SH-SY5Y (cell line): ENCODE measurements at regions not wholly inside any gene's neighbourhood (a gene's known extent, or its start where the extent isn't known, plus 50 kb on each side); places are given as distances from the start of the nearest gene placed in this dataset.

Experiments used
- GATA2 ChIP-seq: IDR thresholded peaks from 2 replicates; pipeline ENCODE4 v1.6.1; 2011; ENCODE audit warnings: mild to moderate bottlenecking, low read depth, low read length
- GATA3 ChIP-seq: IDR thresholded peaks from 2 replicates; pipeline ENCODE4 v1.6.1; 2011; ENCODE audit warnings: low read depth, mild to moderate bottlenecking, low read length, moderate library complexity

DNA sequence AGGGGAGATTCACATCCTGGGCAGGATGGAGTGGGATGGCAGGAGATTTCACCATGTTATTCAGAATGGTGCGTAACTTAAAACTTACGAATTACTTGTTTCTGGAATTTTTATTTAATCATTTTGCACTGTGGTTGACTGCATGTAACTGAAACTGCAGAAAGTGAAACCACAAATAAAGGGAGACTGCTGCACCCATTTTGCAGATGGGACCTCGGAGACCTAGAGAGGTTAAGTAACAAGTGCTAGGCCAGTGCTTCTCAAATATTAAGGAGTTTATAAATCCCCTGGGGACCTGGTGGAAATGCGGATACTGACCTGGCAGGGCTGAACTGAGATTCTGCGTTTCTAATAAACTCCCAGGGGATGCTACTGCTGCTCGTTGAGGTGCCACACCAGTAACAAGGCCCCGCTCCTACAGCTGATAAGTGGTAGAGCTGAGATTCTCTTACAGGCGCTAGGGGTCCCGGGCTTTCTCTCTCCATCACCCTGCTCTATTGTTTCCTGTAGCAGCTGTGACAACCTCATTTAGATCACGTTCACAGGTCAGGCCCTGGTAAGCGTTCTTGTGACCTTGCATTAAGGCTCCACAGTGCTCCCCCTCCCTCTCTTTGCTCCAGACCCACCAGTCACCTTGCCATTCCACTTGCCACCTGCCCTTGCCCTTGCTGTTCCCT lies 167.1 kb upstream of the CDH13 start:
- TF ChIP-seq GATA3 (no peak), GATA2 (no peak)

DNA sequence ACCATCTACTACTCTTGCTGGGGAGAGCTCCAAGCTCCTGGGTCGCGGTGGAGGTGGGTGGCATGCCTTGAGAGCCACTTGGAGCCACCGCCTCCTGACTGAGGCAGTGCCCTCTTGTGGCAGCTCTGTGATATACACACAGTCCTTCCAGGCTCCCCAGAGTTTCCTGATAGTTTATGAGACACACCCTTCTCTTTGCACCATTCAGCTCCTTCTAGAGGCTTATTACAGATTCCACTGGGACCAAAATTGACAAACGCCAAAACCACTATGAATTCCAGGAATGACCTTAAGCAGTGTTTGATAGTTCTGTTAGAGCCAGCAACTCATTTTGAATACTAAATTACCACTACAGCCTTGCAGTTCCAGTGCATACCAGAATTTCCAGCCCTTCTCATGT lies 170.1 kb upstream of the CDH13 start:
- TF ChIP-seq GATA2 (no peak), GATA3 (no peak)

DNA sequence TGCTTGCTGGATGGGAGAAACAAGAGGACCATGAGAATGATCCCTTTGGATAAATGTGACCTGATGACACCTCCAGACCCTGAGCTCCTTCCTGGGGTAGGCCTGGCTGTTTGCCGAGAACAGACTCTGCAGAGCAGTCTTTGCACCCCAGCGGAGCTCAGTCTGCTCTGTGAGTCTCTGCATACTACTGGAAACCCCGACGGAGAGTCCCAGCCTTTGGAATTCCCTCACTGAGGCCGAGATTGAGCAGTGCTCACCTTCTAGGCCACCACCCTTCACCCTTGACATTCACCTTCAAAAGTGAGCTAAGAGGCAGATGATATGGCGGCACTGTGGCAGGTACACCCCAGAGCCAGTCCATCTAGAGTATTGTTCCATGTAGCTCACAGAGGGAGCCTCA lies 172.2 kb upstream of the CDH13 start:
- no peak for TF ChIP-seq GATA3
- no peak for TF ChIP-seq GATA2

DNA sequence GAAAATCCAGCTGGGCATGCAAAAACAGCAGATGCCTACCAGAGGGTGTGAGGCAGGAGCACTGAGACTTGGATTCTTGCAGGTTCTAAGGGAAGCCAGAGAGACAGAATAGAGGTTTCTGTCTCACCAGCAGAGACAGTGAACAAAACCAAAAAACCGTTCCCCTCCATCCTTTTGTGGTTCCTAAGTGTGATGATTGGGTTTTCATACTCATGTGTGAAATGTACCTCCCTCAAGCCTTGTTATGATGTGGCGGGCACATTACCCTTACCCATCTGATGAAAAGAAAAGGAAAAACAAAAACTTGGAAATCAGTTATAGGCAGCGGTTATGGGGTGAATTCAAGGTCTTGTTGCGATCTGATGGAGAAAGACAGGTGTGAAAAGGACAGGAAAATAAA lies 172.6 kb upstream of the CDH13 start:
- TF ChIP-seq GATA3 (no peak), GATA2 (no peak)

DNA sequence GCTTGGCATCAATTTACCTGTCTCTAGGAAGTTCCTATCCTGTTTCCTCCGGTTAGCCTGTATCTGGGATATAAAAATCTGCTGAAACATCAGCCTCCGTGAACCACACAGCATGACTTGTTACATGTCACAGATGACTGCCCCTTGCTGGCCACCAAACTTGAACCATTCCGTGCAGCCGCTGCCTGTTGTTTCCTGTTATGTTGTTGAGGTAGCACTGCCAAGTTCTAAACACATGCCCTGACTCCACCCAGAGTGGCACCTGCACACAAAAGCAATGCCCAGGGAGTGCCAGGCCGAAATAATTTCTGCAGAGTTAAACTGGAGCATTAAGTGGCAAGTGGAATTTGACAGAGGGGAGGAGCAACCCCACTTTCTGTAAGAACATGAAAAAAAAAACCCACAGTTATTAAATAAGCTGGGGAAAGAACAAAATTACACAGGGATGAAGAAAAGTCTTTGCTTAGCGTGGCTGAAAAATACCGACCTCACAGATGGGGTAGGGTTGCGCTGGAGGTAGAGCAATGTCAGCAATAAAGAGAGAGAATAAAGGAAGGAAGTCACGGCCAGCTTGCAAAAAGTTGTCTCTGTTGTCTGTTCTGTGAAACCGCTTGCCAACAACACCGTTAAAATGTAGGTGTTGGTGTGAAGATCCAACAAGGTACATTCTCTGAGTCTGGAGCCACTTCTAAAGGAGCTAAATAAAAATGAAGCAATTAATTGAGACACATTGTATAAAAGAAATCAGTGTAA lies 174.6 kb upstream of the CDH13 start:
- TF ChIP-seq GATA3 = no peak
- no peak for TF ChIP-seq GATA2

DNA sequence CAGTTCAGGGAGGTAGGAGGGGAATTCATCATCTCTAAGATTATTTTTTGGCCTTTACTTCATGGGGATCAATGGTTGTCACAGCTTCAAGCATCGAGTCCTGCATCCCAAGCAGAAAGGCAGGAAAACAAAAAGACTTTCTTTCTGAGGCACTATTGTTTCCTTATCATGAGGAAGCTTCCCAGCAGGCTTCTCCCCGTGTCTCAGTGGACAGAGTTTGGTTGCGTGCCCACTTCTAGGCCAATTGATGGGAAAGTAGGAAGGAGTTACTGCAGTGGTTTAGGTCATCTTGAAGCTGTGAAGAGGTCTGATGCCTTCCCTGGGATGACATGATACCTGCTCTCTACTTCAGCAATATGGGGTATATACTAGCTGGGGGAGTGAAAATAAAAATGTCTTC lies 175.3 kb upstream of the CDH13 start:
- TF ChIP-seq GATA2 (no peak), GATA3 (no peak)

DNA sequence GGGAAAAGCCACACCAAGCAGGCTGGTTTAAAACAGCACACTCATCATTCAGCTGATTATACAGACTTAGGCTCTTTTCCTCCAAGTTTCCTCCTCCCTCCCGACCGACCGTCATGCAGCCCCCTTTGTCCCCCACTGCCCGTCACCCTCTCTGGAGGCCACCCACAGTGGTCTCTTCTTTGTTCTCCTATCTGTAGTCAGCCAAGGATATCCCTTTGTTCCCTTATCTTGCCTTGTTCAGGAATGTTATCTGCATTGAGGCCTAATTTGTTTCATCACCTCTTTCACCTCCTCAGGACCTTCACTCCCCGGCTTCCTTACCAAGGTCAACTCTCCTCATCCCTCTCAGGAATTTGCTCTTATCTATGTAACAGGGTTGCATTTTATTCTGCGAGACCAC lies 186.4 kb upstream of the CDH13 start:
- no peak for TF ChIP-seq GATA3

DNA sequence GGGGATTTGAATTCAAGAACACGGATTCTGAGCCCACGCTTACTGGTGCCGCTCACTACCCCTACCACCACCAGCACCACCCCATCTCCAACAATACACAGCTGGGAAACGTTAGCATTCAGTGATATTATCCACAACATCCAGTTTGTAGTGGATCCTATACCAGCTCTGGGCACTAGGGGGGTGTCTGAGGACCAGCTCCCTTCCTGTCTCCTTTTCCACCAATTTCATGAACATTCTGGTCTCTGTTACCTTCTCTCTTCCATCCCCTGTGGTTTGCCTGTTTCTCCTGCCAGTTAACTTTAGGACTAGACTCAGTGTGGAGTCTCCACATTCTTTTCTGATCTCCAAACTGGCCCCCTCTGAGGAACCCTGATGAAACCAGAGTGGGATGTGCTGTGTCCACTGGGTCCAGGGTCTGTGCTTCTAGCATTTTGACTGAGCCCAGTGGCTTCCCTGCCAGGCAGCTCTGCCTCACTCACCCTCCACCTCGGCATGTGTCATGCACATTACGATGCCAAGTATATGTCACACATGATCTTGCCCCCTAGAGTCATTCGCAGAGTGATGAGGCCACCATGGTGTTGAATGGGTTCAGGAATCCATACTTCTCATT lies 187.0 kb upstream of the CDH13 start:
- TF ChIP-seq GATA2 = no peak
- TF ChIP-seq GATA3 = no peak

DNA sequence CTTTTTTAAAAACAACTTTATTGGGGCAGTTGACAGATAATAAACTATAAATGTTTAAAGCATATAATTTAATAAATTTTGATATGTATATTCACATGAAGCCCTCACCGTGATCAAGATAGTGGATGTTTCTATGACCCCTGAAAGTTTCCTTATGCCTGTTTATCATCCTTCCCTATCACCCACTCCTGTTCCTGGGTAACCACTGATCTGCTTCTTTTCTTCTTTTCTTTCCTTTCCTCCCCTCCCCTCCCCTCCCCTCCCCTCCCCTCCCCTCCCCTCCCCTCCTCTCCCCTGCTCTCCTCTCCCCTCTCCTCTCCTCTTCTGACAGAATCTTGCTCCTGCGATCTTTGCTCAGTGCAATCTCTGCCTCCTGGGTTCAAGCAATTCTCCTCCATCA lies 193.7 kb upstream of the CDH13 start:
- no peak for TF ChIP-seq GATA3
- TF ChIP-seq GATA2 = no peak

DNA sequence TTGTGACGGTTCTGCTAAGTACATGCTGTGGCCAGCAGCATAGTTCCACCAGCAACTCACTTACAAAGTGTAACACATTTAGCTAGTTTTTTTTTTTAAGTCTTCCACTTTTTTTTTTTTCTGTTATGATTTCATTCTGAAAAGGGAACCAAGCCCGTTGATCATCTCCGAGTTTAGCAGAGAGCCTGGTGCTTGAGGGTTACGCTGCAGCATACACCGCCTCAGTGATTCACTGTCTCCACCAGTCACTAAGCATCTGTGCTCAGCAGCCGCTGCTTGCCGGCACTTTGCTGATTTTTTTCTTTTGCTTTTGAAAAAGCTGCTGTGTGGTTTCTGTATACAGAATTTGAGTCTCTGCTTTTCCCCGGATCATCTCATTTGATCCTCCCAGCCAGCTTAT lies 194.5 kb upstream of the CDH13 start:
- TF ChIP-seq GATA2 = no peak
- no peak for TF ChIP-seq GATA3

DNA sequence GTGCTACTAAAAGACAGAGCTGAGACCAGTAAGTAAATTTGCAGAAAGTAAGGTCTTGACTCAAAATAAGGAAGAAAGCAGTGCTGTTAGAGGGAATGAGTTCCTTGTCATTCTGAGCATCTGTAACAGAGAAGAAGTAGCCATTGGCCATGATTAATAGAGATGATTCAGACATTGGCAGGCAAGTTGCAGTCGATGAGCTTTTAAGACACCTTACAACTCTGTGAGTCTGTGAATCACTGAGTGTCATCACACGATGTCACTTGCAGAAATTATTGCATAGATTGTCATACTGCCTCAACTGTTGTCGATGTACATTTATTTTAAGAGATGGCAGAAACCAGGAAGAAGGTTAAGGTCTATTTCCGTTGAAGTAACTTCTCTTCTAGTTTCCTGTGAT lies 201.1 kb upstream of the CDH13 start:
- TF ChIP-seq GATA3 = no peak
- no peak for TF ChIP-seq GATA2

DNA sequence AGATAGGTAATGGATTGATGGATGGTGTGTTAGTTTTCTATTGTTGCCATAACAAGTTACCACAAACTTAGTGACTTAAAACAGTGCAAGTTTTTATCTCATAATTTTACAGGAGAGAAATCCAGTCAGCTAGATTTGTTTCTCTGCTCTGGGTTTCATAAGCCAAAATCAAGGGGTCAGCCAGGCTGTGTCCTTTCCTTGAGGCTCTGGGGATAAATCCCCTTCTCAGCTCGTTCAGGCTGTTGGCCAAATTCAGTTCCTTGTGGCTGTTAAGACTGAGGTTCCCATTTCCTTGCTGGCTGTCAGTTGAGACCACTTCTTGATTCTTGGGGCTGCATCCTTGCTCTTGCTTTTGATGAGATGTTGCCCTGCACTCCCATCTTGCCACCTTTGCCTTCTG lies 204.9 kb upstream of the CDH13 start:
- TF ChIP-seq GATA3 = no peak

DNA sequence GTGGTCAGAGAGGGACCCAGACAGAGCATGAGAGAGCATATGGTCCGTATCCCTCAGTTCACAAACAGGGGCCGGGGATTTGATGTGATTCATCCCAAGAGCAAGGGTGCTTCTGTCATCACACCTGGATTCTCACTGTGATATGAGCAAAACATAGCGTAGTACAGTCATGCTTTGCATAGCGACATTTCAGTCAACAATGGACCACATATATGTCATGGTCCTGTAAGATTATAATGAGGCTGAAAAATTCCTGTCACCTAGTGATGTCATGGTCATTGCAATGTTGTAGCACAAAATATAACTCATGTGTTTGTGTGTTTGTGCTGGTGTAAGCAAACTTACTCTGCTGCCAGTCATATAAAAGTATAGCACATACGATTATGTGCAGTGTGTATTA lies 207.4 kb upstream of the CDH13 start:
- no peak for TF ChIP-seq GATA3
- no peak for TF ChIP-seq GATA2

DNA sequence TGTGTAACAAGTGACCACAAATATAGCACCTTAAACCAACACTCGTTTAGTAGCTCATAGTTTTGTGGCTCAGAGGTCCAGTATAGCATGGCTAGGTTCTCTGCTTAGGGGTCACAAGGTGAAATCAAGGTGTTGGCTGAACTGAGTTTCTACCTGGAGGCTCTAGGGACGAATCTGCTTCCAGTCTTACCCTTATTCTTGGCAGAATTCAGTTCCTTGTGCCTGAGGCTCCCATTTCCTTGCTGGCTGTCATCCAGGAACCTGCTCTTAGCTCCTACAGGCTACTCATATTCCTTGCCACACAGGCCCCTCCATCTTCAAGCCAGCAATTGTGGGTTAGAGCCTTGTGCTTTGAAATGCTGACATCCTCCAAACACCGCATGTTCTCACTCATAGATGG lies 212.3 kb upstream of the CDH13 start:
- TF ChIP-seq GATA2 (no peak), GATA3 (no peak)

DNA sequence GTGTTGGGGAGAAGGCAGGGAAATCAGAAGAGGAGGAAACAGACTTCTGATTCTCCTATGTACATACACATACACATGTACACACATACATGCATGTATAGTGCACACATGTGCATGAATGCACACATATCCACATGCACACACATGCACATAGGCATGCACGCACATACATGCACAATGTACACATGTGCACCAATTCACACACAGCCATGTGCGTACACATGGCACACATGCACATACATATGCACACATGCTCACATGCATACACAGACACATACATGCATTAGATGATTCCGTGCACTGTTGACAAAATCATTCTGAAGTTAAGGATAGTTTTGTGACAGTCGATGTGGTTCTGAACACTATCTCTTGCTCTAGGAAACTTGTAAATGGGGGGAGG lies 214.0 kb upstream of the CDH13 start:
- TF ChIP-seq GATA2 (no peak), GATA3 (no peak)

DNA sequence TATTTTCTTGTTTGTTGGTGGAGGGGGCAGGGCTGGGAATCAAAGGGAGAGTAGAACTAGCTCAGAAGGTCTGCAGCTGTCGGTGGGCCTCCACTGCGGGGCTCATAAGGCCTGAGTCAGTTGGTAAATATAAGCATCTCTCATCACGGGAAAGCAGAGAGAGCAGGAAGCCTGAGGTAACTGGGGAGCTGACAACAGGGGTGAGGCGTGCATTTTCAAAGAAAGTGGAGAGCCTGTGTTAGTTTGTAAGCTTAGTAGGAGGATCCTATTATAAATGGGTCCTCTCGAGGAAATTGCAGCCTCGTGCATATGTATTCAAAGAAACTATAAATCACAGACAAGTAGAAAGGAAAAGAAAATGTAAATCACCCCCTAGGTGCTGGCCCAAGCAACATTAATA lies 221.0 kb upstream of the CDH13 start:
- TF ChIP-seq GATA2 = no peak
- no peak for TF ChIP-seq GATA3
